HCT116 (cell line): ENCODE measurements at regions not wholly inside any gene's neighbourhood (a gene's known extent, or its start where the extent isn't known, plus 50 kb on each side); places are given as distances from the start of the nearest gene placed in this dataset.

Source experiments
- ATAC-seq: fragments of 200-7000 bp; cut with Tn5 transposase; 2 replicates; pipeline ENCODE4 v1.9.1; 2020; ENCODE audit warnings: mild to moderate bottlenecking, moderate library complexity
- BruUV-seq: library from RNA; stranded (reverse); fragments of 400-500 nt; replicated peaks from 2 replicates; lab custom pipeline; 2021; lab: Mats Ljungman, UMichigan
- CTCF ChIA-PET: fragments of 300-600 bp; sonication (Branson Sonifier 250); formaldehyde crosslinking; loops from one replicate; lab custom pipeline; 2021; ENCODE audit warnings: antibody characterized with exemption; lab: Charles Lee
- POLR2A ChIA-PET: fragments of 300-600, 350-600 bp; sonication (Branson Sonifier 250); formaldehyde crosslinking; loops from one replicate; lab custom pipeline; 2021; ENCODE audit warnings: antibody characterized with exemption; lab: Charles Lee
- RAD21 ChIA-PET, 2 experiments: fragments of 300-600 bp; sonication (Branson Sonifier 250); formaldehyde crosslinking; loops; one replicate each; lab custom pipeline; 2023; ENCODE audit warnings: low total read pairs in 2 of 2; ENCODE audit not compliant: uncharacterized antibody in 2 of 2, unreplicated experiment in 2 of 2, low non-redundant PET in 1 of 2; lab: Charles Lee
- DNase-seq: peaks from one replicate; pipeline ENCODE4 v3.0.0-alpha.2; 2010; ENCODE audit warnings: low read depth, low spot score
- H2AFZ ChIP-seq: fragments of 200-600 bp; shearing (Covaris generic), sonication (generic); 2 replicates; pipeline ENCODE4 v1.6.1; 2017; ENCODE audit warnings: low read depth, mixed run types, mixed read lengths, antibody characterized with exemption, low read length; ENCODE audit not compliant: poor library complexity, severe bottlenecking
- H3K27ac ChIP-seq: 2 replicates; pipeline ENCODE4 v1.5.1; 2012; ENCODE audit warnings: low read depth, low read length
- H3K27me3 ChIP-seq: fragments of 200-600 bp; sonication (generic); 2 replicates; pipeline ENCODE4 v1.6.1; 2016; ENCODE audit warnings: mixed run types, low read length, mixed read lengths; ENCODE audit not compliant: insufficient read depth
- H3K36me3 ChIP-seq, 2 experiments: fragments of 200-500 bp in 1 of 2; fragments of 200-600 bp in 1 of 2; sonication (Bioruptor generic) in 1 of 2; sonication (generic) in 1 of 2; 2 replicates each; pipeline versions ENCODE4 v1.5.1 to v1.6.1; 2014 to 2016; ENCODE audit warnings: low read length in 2 of 2, inconsistent platforms in 1 of 2, mixed read lengths in 1 of 2, mixed run types in 1 of 2; ENCODE audit not compliant: insufficient read depth in 2 of 2, control insufficient read depth in 1 of 2
- H3K4me1 ChIP-seq, 2 experiments: fragments of 200-600 bp in 1 of 2; sonication (generic) in 1 of 2; 2 replicates each; pipeline versions ENCODE4 v1.5.1 to v1.6.1; 2012 to 2017; ENCODE audit warnings: low read length in 2 of 2, inconsistent platforms in 1 of 2, mild to moderate bottlenecking in 1 of 2, mixed read lengths in 1 of 2, mixed run types in 1 of 2, moderate library complexity in 1 of 2; ENCODE audit not compliant: insufficient read depth in 2 of 2, control insufficient read depth in 1 of 2
- H3K4me2 ChIP-seq: fragments of 200-600 bp; sonication (generic); 2 replicates; pipeline ENCODE4 v1.6.1; 2017; ENCODE audit warnings: mixed run types, low read length, mixed read lengths
- H3K4me3 ChIP-seq, 2 experiments: fragments of 200-600 bp in 1 of 2; sonication (generic) in 1 of 2; replicated peaks in 1 of 2; 2 replicates each; pipeline ENCODE4 v1.5.1; 2011 to 2016; ENCODE audit warnings: low read length in 2 of 2, control low read depth in 1 of 2, low read depth in 1 of 2, mild to moderate bottlenecking in 1 of 2, mixed read lengths in 1 of 2, mixed run types in 1 of 2
- H3K79me2 ChIP-seq: fragments of 200-600 bp; sonication (generic); 2 replicates; pipeline ENCODE4 v1.6.1; 2017; ENCODE audit warnings: mild to moderate bottlenecking, mixed run types, low read length, moderate library complexity, mixed read lengths; ENCODE audit not compliant: insufficient read depth
- H3K9ac ChIP-seq: fragments of 200-600 bp; sonication (generic); 2 replicates; pipeline ENCODE4 v1.6.1; 2016; ENCODE audit warnings: low read length, mixed read lengths
- H3K9me2 ChIP-seq: fragments of 200-600 bp; sonication (generic), shearing (Covaris generic); 2 replicates; pipeline ENCODE4 v1.6.1; 2017; ENCODE audit warnings: mixed run types, mild to moderate bottlenecking, moderate library complexity; ENCODE audit not compliant: insufficient read depth
- H3K9me3 ChIP-seq, 2 experiments: fragments of 200-500 bp in 1 of 2; fragments of 200-600 bp in 1 of 2; sonication (Bioruptor generic) in 1 of 2; sonication (generic) in 1 of 2; 2 replicates each; pipeline ENCODE4 v1.6.1; 2014 to 2017; ENCODE audit warnings: low read length in 2 of 2, mixed read lengths in 2 of 2, inconsistent platforms in 1 of 2, low read depth in 1 of 2, mild to moderate bottlenecking in 1 of 2, mixed run types in 1 of 2, moderate library complexity in 1 of 2; ENCODE audit not compliant: control insufficient read depth in 1 of 2, insufficient read depth in 1 of 2
- H4K20me1 ChIP-seq: fragments of 200-600 bp; sonication (generic), shearing (Covaris generic); 2 replicates; pipeline ENCODE4 v1.6.1; 2017; ENCODE audit warnings: mixed run types, mild to moderate bottlenecking, moderate library complexity; ENCODE audit not compliant: insufficient read depth
- CBX3 ChIP-seq: IDR thresholded peaks from 2 replicates; pipeline ENCODE4 v1.6.1; 2012; ENCODE audit warnings: low read depth
- CEBPB ChIP-seq: IDR thresholded peaks from 2 replicates; pipeline ENCODE4 v1.6.1; 2012; ENCODE audit warnings: low read depth
- ELF1 ChIP-seq: IDR thresholded peaks from 2 replicates; pipeline ENCODE4 v1.6.1; 2012; ENCODE audit warnings: low read depth, borderline replicate concordance
- EZH2 ChIP-seq: fragments of 200-600 bp; sonication (generic); IDR thresholded peaks from 2 replicates; pipeline ENCODE4 v1.6.1; 2017; ENCODE audit warnings: antibody characterized with exemption, mixed run types
- POLR2A ChIP-seq: IDR thresholded peaks from 2 replicates; pipeline ENCODE4 v1.7.0; 2011; ENCODE audit warnings: borderline replicate concordance; ENCODE audit not compliant: insufficient read depth, insufficient read length; ENCODE audit errors: extremely low read depth
- SIN3A ChIP-seq: IDR thresholded peaks from 2 replicates; pipeline ENCODE4 v1.6.1; 2012; ENCODE audit warnings: low read depth
- SP1 ChIP-seq: IDR thresholded peaks from 2 replicates; pipeline ENCODE4 v1.6.1; 2012; ENCODE audit warnings: low read depth
- TCF7L2 ChIP-seq: IDR thresholded peaks from 2 replicates; pipeline ENCODE4 v1.7.0; 2011; ENCODE audit warnings: borderline replicate concordance, inconsistent platforms; ENCODE audit not compliant: insufficient read depth, insufficient read length; ENCODE audit errors: extremely low read depth
- ZNF274 ChIP-seq: fragments of 200-500 bp; sonication (Bioruptor generic); IDR thresholded peaks from 2 replicates; pipeline ENCODE4 v1.6.1; 2014; ENCODE audit warnings: mild to moderate bottlenecking, low read depth, low read length, inconsistent platforms
- intact Hi-C: fragments of 100-400 bp; cut with micrococcal nuclease; formaldehyde crosslinking; loops from 2 replicates; pipeline ENCODE4 v1.10.0; 2022
- TF ChIP-seq, protein P1 (sequence below), 3 experiments: fragments of 200-600 bp in 1 of 3; sonication (generic) in 1 of 3; IDR thresholded peaks in 2 of 3; conservative IDR thresholded peaks in 1 of 3; 2 replicates each; pipeline ENCODE4 v1.5.1; 2012 to 2017; ENCODE audit warnings: low read depth in 2 of 3, low read length in 2 of 3, antibody characterized with exemption in 1 of 3, borderline replicate concordance in 1 of 3, control low read depth in 1 of 3, mild to moderate bottlenecking in 1 of 3, mixed read lengths in 1 of 3, mixed run types in 1 of 3, moderate library complexity in 1 of 3; ENCODE audit not compliant: insufficient read depth in 1 of 3

GRCh38 chr14:98940693-98941437 lies 331.1 kb downstream of the BCL11B start:
- RAD21 ChIA-PET = no interaction called here
- Histone ChIP-seq H2AFZ (no peak overlapping the region), H3K27ac (no peak overlapping the region), H3K4me3 (no peak overlapping the region), H3K27me3 (peaks cover 72% of the 10 kb centered on the region), H3K36me3 (no peaks in the 10 kb centered on the region), H3K9me3 (no peaks in the 10 kb centered on the region), H3K79me2 (no peaks in the 10 kb centered on the region), H3K9me2 (no peaks in the 10 kb centered on the region), H3K9ac (no peak overlapping the region), H3K4me2 (no peak overlapping the region), H4K20me1 (no peaks in the 10 kb centered on the region), H3K4me1 (no peaks in the 10 kb centered on the region)
- ATAC-seq = no peak
- CTCF ChIA-PET = no interaction called here
- BruUV-seq = no TSS peak
- TF ChIP-seq POLR2A = no peak
- TF ChIP-seq ELF1 = no peak
- no peak for TF ChIP-seq SIN3A
- TF ChIP-seq, protein P1, sequence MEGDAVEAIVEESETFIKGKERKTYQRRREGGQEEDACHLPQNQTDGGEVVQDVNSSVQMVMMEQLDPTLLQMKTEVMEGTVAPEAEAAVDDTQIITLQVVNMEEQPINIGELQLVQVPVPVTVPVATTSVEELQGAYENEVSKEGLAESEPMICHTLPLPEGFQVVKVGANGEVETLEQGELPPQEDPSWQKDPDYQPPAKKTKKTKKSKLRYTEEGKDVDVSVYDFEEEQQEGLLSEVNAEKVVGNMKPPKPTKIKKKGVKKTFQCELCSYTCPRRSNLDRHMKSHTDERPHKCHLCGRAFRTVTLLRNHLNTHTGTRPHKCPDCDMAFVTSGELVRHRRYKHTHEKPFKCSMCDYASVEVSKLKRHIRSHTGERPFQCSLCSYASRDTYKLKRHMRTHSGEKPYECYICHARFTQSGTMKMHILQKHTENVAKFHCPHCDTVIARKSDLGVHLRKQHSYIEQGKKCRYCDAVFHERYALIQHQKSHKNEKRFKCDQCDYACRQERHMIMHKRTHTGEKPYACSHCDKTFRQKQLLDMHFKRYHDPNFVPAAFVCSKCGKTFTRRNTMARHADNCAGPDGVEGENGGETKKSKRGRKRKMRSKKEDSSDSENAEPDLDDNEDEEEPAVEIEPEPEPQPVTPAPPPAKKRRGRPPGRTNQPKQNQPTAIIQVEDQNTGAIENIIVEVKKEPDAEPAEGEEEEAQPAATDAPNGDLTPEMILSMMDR (IDR thresholded peaks at IDR 0.05 in 2 of 3, conservative IDR thresholded peaks at IDR 0.05 in 1 of 3; ENCODE audit: borderline replicate concordance in 1 of 3, insufficient read depth in 1 of 3, low read depth in 2 of 3, low read length in 2 of 3) = no peak
- TF ChIP-seq CEBPB = no peak
- TF ChIP-seq TCF7L2 = no peak
- no peak for TF ChIP-seq ZNF274
- no peak for TF ChIP-seq CBX3
- TF ChIP-seq SP1 = no peak
- TF ChIP-seq EZH2 = no peak
- intact Hi-C loops = no loop called here
- POLR2A ChIA-PET = no interaction called here
- DNase-seq = no peak
